Left colon (tissue), 2 donors: ENCODE measurements at regions not wholly inside any gene's neighbourhood (a gene's known extent, or its start where the extent isn't known, plus 50 kb on each side); places are given as distances from the start of the nearest gene placed in this dataset.
"Not testable (repeated sequence)": the region's sequence is repeated elsewhere in the genome, so short reads cannot be mapped to it uniquely, and the experiment has no call there.

Source experiments
- ATAC-seq: fragments of 200-7000 bp; cut with Tn5 transposase; one replicate; pipeline ENCODE4 v1.9.1; 2020; ENCODE audit warnings: mild to moderate bottlenecking, moderate library complexity
- DNase-seq, 2 donors: peaks; one replicate each; pipeline ENCODE4 v3.0.0-alpha.2; 2020
- intact Hi-C, 2 donors: fragments of 100-400 bp; cut with DNase I in 1 of 2; cut with micrococcal nuclease in 1 of 2; formaldehyde crosslinking; loops; one replicate each; pipeline versions ENCODE4 v1.11.2 to v1.14.0; 2022; cut with DNase I, micrococcal nuclease
- donor health status: DM: no; HTN: no; CAD: no.
- donor health status: DM: yes; HTN: yes; CAD: no.

- peak; percentile 48 to 63 for DNase-seq
- intact Hi-C loops = no loop called here
- peak; percentile 83 for ATAC-seq
Observed at GRCh38 chr20:53654932-53655624, 61.4 kb upstream of the ZNF217 start.

- DNase-seq, intact Hi-C loops, ATAC-seq: not testable (repeated sequence)
Observed at GRCh38 chr20:53654521-53654920, 60.9 kb upstream of the ZNF217 start.

- ATAC-seq = peak; percentile 8
- peak in 1 of 2 donors; percentile 24 for DNase-seq
- intact Hi-C loops = no loop called here
Observed at GRCh38 chr20:53652859-53653517, 59.3 kb upstream of the ZNF217 start.

GRCh38 chr20:53652090-53652858 is 58.6 kb upstream of the ZNF217 start:
- DNase-seq (no peak), ATAC-seq (peak; percentile 72)
- intact Hi-C loops = no loop called here

- intact Hi-C loops, ATAC-seq, DNase-seq: not testable (repeated sequence)
Observed at GRCh38 chr20:53649493-53649892, 55.9 kb upstream of the ZNF217 start.

GRCh38 chr20:53647286-53647821 is 53.7 kb upstream of the ZNF217 start:
- intact Hi-C loops = no loop called here
- no peak for ATAC-seq
- DNase-seq = no peak

GRCh38 chr20:53646550-53646949 is 52.9 kb upstream of the ZNF217 start:
- ATAC-seq = no peak
- DNase-seq = no peak
- intact Hi-C loops = no loop called here

- intact Hi-C loops = no loop called here
- peak; percentile 11 for ATAC-seq
- no peak for DNase-seq
Observed at GRCh38 chr20:53645582-53645897, 51.9 kb upstream of the ZNF217 start.

GRCh38 chr20:53644108-53644507 is 50.5 kb upstream of the ZNF217 start:
- DNase-seq, ATAC-seq, intact Hi-C loops: not testable (repeated sequence)
